Adrenal gland (tissue), 9 donors: ENCODE measurements at regions not wholly inside any gene's neighbourhood (a gene's known extent, or its start where the extent isn't known, plus 50 kb on each side); places are given as distances from the start of the nearest gene placed in this dataset.

Source experiments
- DNase-seq, 7 donors: peaks; one replicate each; pipeline ENCODE4 v3.0.0-alpha.2; 2019 to 2020
- H3K27ac ChIP-seq, 5 donors: fragments of 200-600 bp; sonication (generic) in 4 of 5; 1 replicate in 3 of 5; 2 replicates in 2 of 5; pipeline versions ENCODE4 v1.5.1 to v1.8.0; 2016 to 2020; ENCODE audit warnings: mild to moderate bottlenecking in 1 of 5
- H3K27me3 ChIP-seq: fragments of 200-600 bp; 2 replicates; pipeline ENCODE4 v1.8.0; 2021
- H3K36me3 ChIP-seq, 2 donors: fragments of 200-600 bp; replicated peaks in 1 of 2; 1 replicate in 1 of 2; 2 replicates in 1 of 2; pipeline versions ENCODE4 v1.5.1 to v1.8.0; 2018 to 2022
- H3K4me1 ChIP-seq, 2 donors: fragments of 200-600 bp; replicated peaks in 1 of 2; 1 replicate in 1 of 2; 2 replicates in 1 of 2; pipeline versions ENCODE4 v1.5.1 to v1.8.0; 2018 to 2021
- H3K4me3 ChIP-seq, 4 donors: fragments of 200-600 bp; sonication (generic) in 3 of 4; one replicate each; pipeline ENCODE4 v1.5.1; 2016 to 2018
- H3K9me3 ChIP-seq, 3 donors: fragments of 200-600 bp; sonication (generic) in 1 of 3; replicated peaks in 1 of 3; 1 replicate in 2 of 3; 2 replicates in 1 of 3; pipeline versions ENCODE4 v1.5.1 to v1.8.0; 2016 to 2021
- CTCF ChIP-seq, 6 experiments: fragments of 450-650 bp in 4 of 6; fragments of 200-600 bp in 2 of 6; sonication (generic) in 1 of 6; IDR thresholded peaks; 1 replicate in 5 of 6; 2 replicates in 1 of 6; pipeline versions ENCODE4 v1.5.1 to v1.8.0; 2016 to 2021; ENCODE audit warnings: antibody characterized with exemption in 6 of 6, mild to moderate bottlenecking in 2 of 6, moderate library complexity in 1 of 6
- POLR2A ChIP-seq, 2 donors: fragments of 450-650 bp; IDR thresholded peaks; one replicate each; pipeline ENCODE4 v1.6.1; 2017; ENCODE audit warnings: antibody characterized with exemption in 2 of 2, mild to moderate bottlenecking in 2 of 2, moderate library complexity in 1 of 2
- WGBS, 4 donors: extraction: QIAGEN DNeasy Blood & Tissue Kit in 2 of 4; methylation state at CpG; one replicate each; pipeline versions ENCODE4 v1.1.5 to v1.1.7; 2013 to 2017; 5-methylcytosine and 5-hydroxymethylcytosine counted together
- intact Hi-C, 2 donors: fragments of 100-400 bp; cut with DNase I; formaldehyde crosslinking; loops; one replicate each; pipeline versions ENCODE4 v1.14.1 to v1.15.0; 2022 to 2023
- donor health status: healthy with polysubstance abuse.
- donor health status: Bipolar disorder and iron deficiency.
- donor health status: DM: yes; HTN: yes; CAD: no.
- donor health status: DM: no; HTN: no; CAD: no.
- donor health status: DM: no; HTN: no; CAD: no.

GRCh38 chr6:81562169-81562568 is 190.3 kb downstream of the TENT5A start:
- peaks cover 0 to 5% of the 10 kb centered on the region in 2 donors for H3K4me1 ChIP-seq
- H3K27ac ChIP-seq, result no peak overlapping the region
- WGBS, 4 donors, result 23 to 40% (median 26%) methylated on average over 2 of the region's 2 CpGs
- H3K4me3 ChIP-seq, result no peak overlapping the region
- intact Hi-C loops, result no loop called here
- peak in 1 of 7 donors; percentile 16 for DNase-seq
- H3K27me3 ChIP-seq, result no peaks in the 10 kb centered on the region
- no peaks in the 10 kb centered on the region for H3K9me3 ChIP-seq
- no peak for TF ChIP-seq CTCF (IDR thresholded peaks at IDR 0.05)
- TF ChIP-seq POLR2A (IDR thresholded peaks at IDR 0.05), result no peak
- no peaks in the 10 kb centered on the region for H3K36me3 ChIP-seq

- H3K27me3 ChIP-seq, result no peaks in the 10 kb centered on the region
- H3K4me1 ChIP-seq, result peaks cover 0 to 5% of the 10 kb centered on the region in 2 donors
- intact Hi-C loops, result no loop called here
- WGBS, 4 donors, result 74 to 83% (median 79%) methylated on average over 2 of the region's 2 CpGs
- no peak for DNase-seq
- H3K36me3 ChIP-seq, result no peaks in the 10 kb centered on the region
- no peak overlapping the region for H3K27ac ChIP-seq
- no peaks in the 10 kb centered on the region for H3K9me3 ChIP-seq
- peak overlapping the region in 1 of 4 donors; percentile 3 for H3K4me3 ChIP-seq
- TF ChIP-seq CTCF (IDR thresholded peaks at IDR 0.05) (no peak), POLR2A (IDR thresholded peaks at IDR 0.05) (no peak)
Measured at GRCh38 chr6:81561731-81562130, 190.8 kb downstream of the TENT5A start.

GRCh38 chr6:81561071-81561564 is 191.4 kb downstream of the TENT5A start:
- H3K36me3 ChIP-seq, result no peaks in the 10 kb centered on the region
- H3K27ac ChIP-seq, result no peak overlapping the region
- TF ChIP-seq POLR2A (IDR thresholded peaks at IDR 0.05) (no peak), CTCF (IDR thresholded peaks at IDR 0.05) (no peak)
- H3K4me1 ChIP-seq, result peaks cover 0 to 5% of the 10 kb centered on the region in 2 donors
- 53 to 65% (median 63%) methylated on average over 2 of the region's 2 CpGs for WGBS, 4 donors
- intact Hi-C loops, result no loop called here
- no peak overlapping the region for H3K4me3 ChIP-seq
- no peaks in the 10 kb centered on the region for H3K27me3 ChIP-seq
- no peaks in the 10 kb centered on the region for H3K9me3 ChIP-seq
- no peak for DNase-seq

GRCh38 chr6:81557811-81558210 is 194.7 kb downstream of the TENT5A start:
- Histone ChIP-seq H3K9me3 (no peaks in the 10 kb centered on the region), H3K36me3 (no peaks in the 10 kb centered on the region), H3K4me3 (no peak overlapping the region), H3K27ac (no peak overlapping the region), H3K4me1 (peaks cover 0 to 5% of the 10 kb centered on the region in 2 donors), H3K27me3 (no peaks in the 10 kb centered on the region)
- intact Hi-C loops, result no loop called here
- no peak for DNase-seq
- 85 to 94% (median 87%) methylated on average over 1 of the region's 1 CpG for WGBS, 4 donors
- TF ChIP-seq POLR2A (IDR thresholded peaks at IDR 0.05) (no peak), CTCF (IDR thresholded peaks at IDR 0.05) (no peak)
